BJ (cell line): ENCODE measurements at regions not wholly inside any gene's neighbourhood (a gene's known extent, or its start where the extent isn't known, plus 50 kb on each side); places are given as distances from the start of the nearest gene placed in this dataset.

Experiments used
- CTCF ChIA-PET: fragments of 350-600 bp; formaldehyde crosslinking; extraction: SDS; loops from one replicate; lab custom pipeline; 2021; ENCODE audit warnings: antibody characterized with exemption, inconsistent platforms; lab: Yijun Ruan, JAX
- POLR2A ChIA-PET: fragments of 300-600 bp; sonication (Branson Sonifier 250); formaldehyde crosslinking; extraction: SDS; loops from one replicate; lab custom pipeline; 2021; ENCODE audit warnings: antibody characterized with exemption; lab: Charles Lee
- DNase-seq: peaks from one replicate; pipeline ENCODE4 v3.0.0-alpha.2; 2011; ENCODE audit warnings: low read depth
- H3K27me3 ChIP-seq: 2 replicates; pipeline ENCODE4 v1.6.0; 2011; ENCODE audit warnings: low read length; ENCODE audit not compliant: control insufficient read depth, insufficient read depth
- H3K36me3 ChIP-seq: 2 replicates; pipeline ENCODE4 v1.5.1; 2011; ENCODE audit warnings: low read length; ENCODE audit not compliant: control insufficient read depth, insufficient read depth
- H3K4me3 ChIP-seq: 2 replicates; pipeline ENCODE4 v1.5.1; 2011; ENCODE audit warnings: low read depth, mild to moderate bottlenecking, control low read depth, low read length
- TF ChIP-seq, protein P1 (sequence below): IDR thresholded peaks from 2 replicates; pipeline ENCODE4 v1.5.1; 2011; ENCODE audit warnings: low read depth, mild to moderate bottlenecking, control low read depth, inconsistent platforms, low read length, moderate library complexity; ENCODE audit not compliant: insufficient read depth

DNA sequence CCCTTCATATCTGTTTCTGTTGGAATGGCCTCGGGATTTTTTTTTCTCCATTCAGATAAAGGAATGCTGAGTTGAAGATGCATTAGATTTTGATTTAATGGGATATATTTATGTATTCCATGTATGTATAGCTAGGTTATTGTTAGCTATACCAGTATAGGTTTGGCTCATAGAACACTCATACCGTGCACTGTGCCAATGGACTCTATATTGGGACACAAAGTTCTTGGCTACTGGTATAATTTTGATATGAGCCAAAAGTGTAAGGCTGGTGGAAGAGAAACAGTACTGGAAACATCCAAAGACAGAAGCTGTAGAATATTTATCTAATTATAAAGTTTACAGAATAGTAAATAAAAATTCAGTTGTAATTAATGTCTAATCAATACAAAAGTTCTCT, 1912.1 kb downstream of the STIM2 start:
- CTCF ChIA-PET, result no interaction called here
- TF ChIP-seq, protein P1, sequence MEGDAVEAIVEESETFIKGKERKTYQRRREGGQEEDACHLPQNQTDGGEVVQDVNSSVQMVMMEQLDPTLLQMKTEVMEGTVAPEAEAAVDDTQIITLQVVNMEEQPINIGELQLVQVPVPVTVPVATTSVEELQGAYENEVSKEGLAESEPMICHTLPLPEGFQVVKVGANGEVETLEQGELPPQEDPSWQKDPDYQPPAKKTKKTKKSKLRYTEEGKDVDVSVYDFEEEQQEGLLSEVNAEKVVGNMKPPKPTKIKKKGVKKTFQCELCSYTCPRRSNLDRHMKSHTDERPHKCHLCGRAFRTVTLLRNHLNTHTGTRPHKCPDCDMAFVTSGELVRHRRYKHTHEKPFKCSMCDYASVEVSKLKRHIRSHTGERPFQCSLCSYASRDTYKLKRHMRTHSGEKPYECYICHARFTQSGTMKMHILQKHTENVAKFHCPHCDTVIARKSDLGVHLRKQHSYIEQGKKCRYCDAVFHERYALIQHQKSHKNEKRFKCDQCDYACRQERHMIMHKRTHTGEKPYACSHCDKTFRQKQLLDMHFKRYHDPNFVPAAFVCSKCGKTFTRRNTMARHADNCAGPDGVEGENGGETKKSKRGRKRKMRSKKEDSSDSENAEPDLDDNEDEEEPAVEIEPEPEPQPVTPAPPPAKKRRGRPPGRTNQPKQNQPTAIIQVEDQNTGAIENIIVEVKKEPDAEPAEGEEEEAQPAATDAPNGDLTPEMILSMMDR, result no peak
- Histone ChIP-seq H3K27me3 (no peaks in the 10 kb centered on the region), H3K36me3 (no peaks in the 10 kb centered on the region), H3K4me3 (no peak overlapping the region)
- POLR2A ChIA-PET, result no interaction called here
- no peak for DNase-seq

DNA sequence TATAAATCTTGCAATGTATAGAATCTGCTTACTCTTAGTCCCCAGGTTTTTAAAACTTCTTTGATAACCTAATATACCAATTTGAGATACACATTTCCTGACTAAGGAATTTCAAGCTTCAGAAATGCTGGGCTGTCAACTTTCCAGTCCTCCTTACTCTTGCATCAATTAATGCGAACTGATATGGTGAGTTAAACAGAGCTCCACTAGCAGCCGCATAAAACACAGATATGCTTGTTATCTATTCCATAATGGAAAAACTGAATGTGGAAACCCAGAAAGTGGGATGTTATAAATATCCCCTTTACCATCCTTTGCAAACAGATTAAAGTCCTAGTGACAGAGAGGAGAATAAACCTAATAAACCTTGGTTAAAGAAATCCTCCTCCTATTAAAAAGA, 1913.7 kb downstream of the STIM2 start:
- TF ChIP-seq, protein P1, result no peak
- Histone ChIP-seq H3K4me3 (no peak overlapping the region), H3K27me3 (no peaks in the 10 kb centered on the region), H3K36me3 (no peaks in the 10 kb centered on the region)
- DNase-seq, result no peak
- ChIA-PET POLR2A (no interaction called here), CTCF (no interaction called here)

DNA sequence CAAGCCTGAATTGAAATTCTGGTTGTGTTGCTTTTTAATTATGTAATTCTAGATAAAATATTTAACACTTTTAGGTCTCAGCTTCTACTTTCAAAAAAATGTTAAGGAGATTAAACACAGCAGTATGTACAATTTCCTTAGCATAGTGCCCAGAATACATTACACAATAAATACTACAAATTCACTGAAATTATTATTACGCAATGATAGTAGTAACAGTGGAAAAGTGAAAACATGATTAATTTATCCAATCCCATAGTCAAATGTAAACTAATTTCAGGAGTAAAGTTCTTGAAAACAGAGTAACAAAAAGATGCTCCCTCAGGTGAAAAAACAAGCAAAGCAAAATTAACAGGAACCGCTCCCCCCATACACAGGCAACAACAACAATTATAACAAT, 1915.4 kb downstream of the STIM2 start:
- POLR2A ChIA-PET, result no interaction called here

DNA sequence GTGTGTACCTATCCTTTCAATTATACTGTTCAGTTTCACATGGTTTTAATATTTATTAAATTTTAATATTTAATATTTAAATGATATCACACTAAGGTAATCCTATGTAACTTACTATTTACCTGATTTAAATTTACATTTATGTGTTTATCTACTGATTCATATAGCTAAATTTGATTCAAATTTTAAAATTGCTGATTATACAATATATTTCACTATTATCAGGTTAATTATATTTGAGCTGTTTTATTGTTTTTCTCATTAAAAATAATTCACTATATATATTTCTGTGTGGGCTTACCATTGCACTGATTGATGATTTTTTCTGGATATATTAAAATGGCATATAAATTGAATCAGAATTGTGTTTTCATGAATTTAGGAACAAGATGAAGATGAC, 1923.5 kb downstream of the STIM2 start:
- ChIA-PET CTCF (interaction anchor here (0.9 kb wide), 1 partner anchor 10 kb away, joined by 3 read pairs; no protein-coding TSS in a partner anchor), POLR2A (no interaction called here)
- TF ChIP-seq, protein P1, result no peak
- Histone ChIP-seq H3K27me3 (no peaks in the 10 kb centered on the region), H3K4me3 (no peak overlapping the region), H3K36me3 (no peaks in the 10 kb centered on the region)
- no peak for DNase-seq

More for the DNA sequence above, 1915.4 kb downstream of the STIM2 start:
- no peaks in the 10 kb centered on the region for H3K36me3 ChIP-seq
- no peaks in the 10 kb centered on the region for H3K27me3 ChIP-seq
- DNase-seq, result no peak
- no peak overlapping the region for H3K4me3 ChIP-seq
- CTCF ChIA-PET, result no interaction called here
- TF ChIP-seq, protein P1, result no peak

DNA sequence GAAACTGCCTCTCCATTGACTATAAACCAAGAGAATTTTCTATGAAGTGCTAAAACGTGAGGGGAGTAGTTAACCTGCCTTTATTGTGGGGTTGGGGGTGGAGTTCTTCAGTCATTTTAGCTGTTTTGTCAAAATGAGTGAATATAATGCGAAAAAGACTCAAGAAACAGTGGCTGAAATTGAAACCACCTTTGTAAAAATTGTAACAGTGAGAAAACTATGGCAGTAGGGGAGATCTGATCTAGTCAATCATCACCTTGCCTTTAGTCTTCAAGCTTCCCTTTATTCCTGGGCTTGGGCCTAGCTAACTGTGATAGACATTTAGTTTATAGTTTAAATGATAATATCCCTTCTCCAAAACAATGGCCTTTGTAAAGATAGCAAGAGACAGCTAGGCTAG, 1927.3 kb downstream of the STIM2 start:
- ChIA-PET POLR2A (interaction anchor here (0.7 kb wide), 1 partner anchor 16 kb away, joined by 3 read pairs; no protein-coding TSS in a partner anchor), CTCF (no interaction called here)
- Histone ChIP-seq H3K36me3 (no peaks in the 10 kb centered on the region), H3K4me3 (no peak overlapping the region), H3K27me3 (no peaks in the 10 kb centered on the region)
- DNase-seq, result no peak
- TF ChIP-seq, protein P1, result no peak
